HL-60 (cell line): ENCODE measurements at regions not wholly inside any gene's neighbourhood (a gene's known extent, or its start where the extent isn't known, plus 50 kb on each side); places are given as distances from the start of the nearest gene placed in this dataset.

Experiments
- DNase-seq, 2 experiments: peaks; one replicate each; pipeline ENCODE4 v3.0.0-alpha.2; 2010 to 2020; ENCODE audit warnings: low read depth in 1 of 2, low spot score in 1 of 2
- H3K27ac ChIP-seq: fragments of 250-450 bp; sonication (Bioruptor Pico); replicated peaks from 2 replicates; pipeline ENCODE4 v1.5.1; 2020; ENCODE audit warnings: mild to moderate bottlenecking, moderate library complexity
- H3K27me3 ChIP-seq: fragments of 250-450 bp; sonication (Bioruptor Pico); 2 replicates; pipeline ENCODE4 v1.5.1; 2021; ENCODE audit warnings: mild to moderate bottlenecking, moderate library complexity; ENCODE audit not compliant: insufficient read depth, poor library complexity, severe bottlenecking
- H3K4me3 ChIP-seq: replicated peaks from 2 replicates; pipeline ENCODE4 v1.5.1; 2011; ENCODE audit warnings: mild to moderate bottlenecking, control low read depth, low read length; ENCODE audit not compliant: insufficient read depth
- CTCF ChIP-seq: IDR thresholded peaks from one replicate; pipeline ENCODE4 v1.5.1; 2011; ENCODE audit warnings: low read length, control low read depth, inconsistent platforms; ENCODE audit not compliant: insufficient read depth
- GABPA ChIP-seq: IDR thresholded peaks from 2 replicates; pipeline ENCODE4 v1.6.1; 2012; ENCODE audit warnings: low read depth
- POLR2AphosphoS5 ChIP-seq: IDR thresholded peaks from 2 replicates; pipeline ENCODE4 v1.6.1; 2012; ENCODE audit warnings: low read depth
- REST ChIP-seq: IDR thresholded peaks from 2 replicates; pipeline ENCODE4 v1.6.1; 2012; ENCODE audit warnings: low read depth; ENCODE audit not compliant: insufficient replicate concordance
- SPI1 ChIP-seq: IDR thresholded peaks from 2 replicates; pipeline ENCODE4 v1.6.1; 2012; ENCODE audit warnings: low read depth, mild to moderate bottlenecking, borderline replicate concordance

GRCh38 chr1:170355267-170355801 is 176.6 kb upstream of the GORAB start:
- DNase-seq = no peak
- Histone ChIP-seq H3K27me3 (no peaks in the 10 kb centered on the region), H3K27ac (no peak overlapping the region), H3K4me3 (no peak overlapping the region)
- no peak for TF ChIP-seq POLR2AphosphoS5
- no peak for TF ChIP-seq GABPA
- no peak for TF ChIP-seq SPI1
- no peak for TF ChIP-seq REST
- TF ChIP-seq CTCF = no peak

GRCh38 chr1:170356585-170356984 is 175.4 kb upstream of the GORAB start:
- DNase-seq = no peak
- TF ChIP-seq CTCF (no peak), POLR2AphosphoS5 (no peak), SPI1 (no peak), GABPA (no peak), REST (no peak)
- no peak overlapping the region for H3K27ac ChIP-seq
- H3K4me3 ChIP-seq = no peak overlapping the region
- H3K27me3 ChIP-seq = no peaks in the 10 kb centered on the region

- H3K4me3 ChIP-seq = no peak overlapping the region
- no peak overlapping the region for H3K27ac ChIP-seq
- no peaks in the 10 kb centered on the region for H3K27me3 ChIP-seq
- DNase-seq = no peak
- no peak for TF ChIP-seq GABPA
- TF ChIP-seq REST = no peak
- no peak for TF ChIP-seq CTCF
- no peak for TF ChIP-seq SPI1
- no peak for TF ChIP-seq POLR2AphosphoS5
These were observed 174.2 kb upstream of the GORAB start for GRCh38 chr1:170357750-170358149.
